Erythroblast (primary cell): ENCODE measurements at regions not wholly inside any gene's neighbourhood (a gene's known extent, or its start where the extent isn't known, plus 50 kb on each side); places are given as distances from the start of the nearest gene placed in this dataset.

ENCODE experiments used
- GATA1 ChIP-seq: IDR thresholded peaks from 2 replicates; pipeline ENCODE4 v1.6.1; 2011; ENCODE audit warnings: low read depth, mild to moderate bottlenecking, control low read depth, low read length, moderate library complexity
- POLR2A ChIP-seq: IDR thresholded peaks from 2 replicates; pipeline ENCODE4 v1.6.1; 2011; ENCODE audit warnings: mild to moderate bottlenecking, low read length

DNA sequence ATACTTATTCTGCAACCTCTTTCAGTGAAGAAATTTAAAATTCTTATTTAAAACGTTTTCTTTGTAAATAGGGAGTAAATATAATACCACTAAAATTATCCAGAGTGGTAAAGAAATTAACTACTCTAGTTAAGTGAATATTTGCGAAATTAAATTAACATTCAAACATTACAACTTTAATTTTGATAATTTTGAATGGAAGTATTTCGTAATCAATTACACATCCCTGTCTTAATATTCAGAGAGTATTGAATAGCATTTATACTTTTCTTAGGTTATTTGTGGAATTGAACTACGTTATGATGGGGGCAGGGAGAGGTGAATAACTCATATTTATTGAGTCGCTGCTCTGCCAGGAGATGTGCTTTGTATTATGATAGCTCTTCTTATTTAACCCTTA is 96.3 kb upstream of the KIF26B start:
- TF ChIP-seq POLR2A (no peak), GATA1 (no peak)
